Lung (tissue), 11 donors: ENCODE measurements at regions not wholly inside any gene's neighbourhood (a gene's known extent, or its start where the extent isn't known, plus 50 kb on each side); places are given as distances from the start of the nearest gene placed in this dataset.

ENCODE experiments used
- ATAC-seq: fragments of 200-7000 bp; cut with Tn5 transposase; one replicate; pipeline ENCODE4 v1.9.1; 2020; ENCODE audit warnings: moderate number of reproducible peaks; ENCODE audit not compliant: insufficient read depth, low FRiP score
- DNase-seq, 3 donors: peaks; one replicate each; pipeline ENCODE4 v3.0.0-alpha.2; 2013 to 2017
- H3K27ac ChIP-seq, 2 donors: one replicate each; pipeline ENCODE4 v1.5.1; 2013; ENCODE audit warnings: mild to moderate bottlenecking in 2 of 2, moderate library complexity in 2 of 2, control low read depth in 1 of 2, inconsistent platforms in 1 of 2, low read depth in 1 of 2, low read length in 1 of 2
- H3K27me3 ChIP-seq, 3 donors: one replicate each; pipeline ENCODE4 v1.5.1; 2013; ENCODE audit warnings: low read length in 2 of 3; ENCODE audit not compliant: control insufficient read depth in 3 of 3, insufficient read depth in 3 of 3
- H3K36me3 ChIP-seq, 4 donors: one replicate each; pipeline ENCODE4 v1.5.1; 2013; ENCODE audit warnings: low read length in 4 of 4, mild to moderate bottlenecking in 1 of 4, moderate library complexity in 1 of 4; ENCODE audit not compliant: control insufficient read depth in 4 of 4, insufficient read depth in 4 of 4
- H3K4me1 ChIP-seq, 5 donors: one replicate each; pipeline ENCODE4 v1.5.1; 2013; ENCODE audit warnings: low read length in 5 of 5, mild to moderate bottlenecking in 2 of 5, moderate library complexity in 1 of 5; ENCODE audit not compliant: control insufficient read depth in 5 of 5, insufficient read depth in 5 of 5
- H3K4me3 ChIP-seq: one replicate; pipeline ENCODE4 v1.5.1; 2013; ENCODE audit warnings: mild to moderate bottlenecking, control low read depth, moderate library complexity
- H3K9ac ChIP-seq, 2 donors: one replicate each; pipeline ENCODE4 v1.5.1; 2013; ENCODE audit warnings: low read length in 2 of 2, control low read depth in 1 of 2; ENCODE audit not compliant: insufficient read depth in 1 of 2
- H3K9me3 ChIP-seq, 4 donors: one replicate each; pipeline ENCODE4 v1.5.1; 2013; ENCODE audit warnings: low read length in 3 of 4, mild to moderate bottlenecking in 1 of 4, moderate library complexity in 1 of 4; ENCODE audit not compliant: control insufficient read depth in 4 of 4, insufficient read depth in 3 of 4
- CTCF ChIP-seq: IDR thresholded peaks from 2 replicates; pipeline ENCODE4 v1.5.1; 2012; ENCODE audit warnings: mild to moderate bottlenecking; ENCODE audit errors: control extremely low read depth, extremely low read depth
- WGBS, 2 donors: extraction: QIAGEN DNeasy Blood & Tissue Kit; methylation state at CpG; one replicate each; pipeline ENCODE4 v1.1.7; 2013; 5-methylcytosine and 5-hydroxymethylcytosine counted together
- donor health status: control.
- donor health status: control.
- donor health status: Bipolar disorder and iron deficiency.
- donor health status: healthy.
- donor health status: DM: yes; HTN: yes; CAD: no.

DNA sequence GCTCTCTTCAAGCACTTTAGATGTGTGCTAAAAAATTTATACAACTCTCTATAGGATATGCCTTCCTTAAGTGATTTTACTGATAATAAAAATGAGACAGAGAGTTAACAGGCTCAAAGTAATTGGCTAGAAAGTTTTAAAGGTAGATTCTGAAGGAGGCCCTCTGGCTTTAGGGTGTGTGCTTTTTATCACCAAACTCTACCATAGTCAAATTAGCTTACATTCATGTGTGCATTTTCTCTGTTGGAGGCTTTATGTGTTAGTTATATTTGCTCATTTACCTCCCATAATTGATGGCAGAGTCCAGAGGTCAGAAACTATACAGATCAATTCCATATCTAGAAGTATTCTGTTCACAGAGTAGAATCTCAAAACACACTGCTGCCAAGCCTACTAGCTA, 317.5 kb downstream of the JRKL start:
- Histone ChIP-seq H3K9me3 (no peaks in the 10 kb centered on the region), H3K27ac (no peak overlapping the region)

DNA sequence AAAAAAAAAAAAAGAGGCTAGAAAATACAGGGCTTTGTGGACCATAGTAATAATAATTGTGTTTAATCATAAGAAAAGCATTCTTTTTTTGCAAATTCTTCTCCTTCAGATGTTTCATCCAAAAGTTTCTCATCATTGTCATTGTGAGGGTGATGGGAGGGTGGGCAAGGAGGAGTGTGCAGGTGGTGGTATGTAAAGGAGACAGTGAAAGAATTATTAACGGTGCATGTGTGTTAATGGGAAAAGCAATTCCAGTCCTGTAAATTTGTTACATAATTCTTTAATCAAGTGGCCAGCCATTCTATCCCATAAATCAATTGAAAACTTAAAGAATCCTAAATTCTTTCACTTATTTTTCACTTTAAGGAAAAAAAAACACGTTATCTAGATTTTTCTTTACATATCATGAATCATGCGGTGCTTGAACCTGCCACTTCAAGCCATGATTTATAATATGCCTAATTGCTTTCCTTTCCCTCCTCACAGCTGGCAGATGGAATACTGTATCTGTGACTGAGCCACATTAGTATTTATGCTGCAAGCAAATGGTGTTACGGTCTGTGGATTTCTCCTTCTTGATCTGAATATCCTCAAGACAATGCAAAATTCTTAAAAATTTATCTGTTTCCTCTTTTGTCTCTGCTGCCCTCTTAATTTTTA, 318.5 kb downstream of the JRKL start:
- ATAC-seq: no peak
- TF ChIP-seq CTCF: no peak
- H3K4me3 ChIP-seq: no peak overlapping the region
- H3K9me3 ChIP-seq: no peaks in the 10 kb centered on the region
- H3K27ac ChIP-seq: no peak overlapping the region
- no peak overlapping the region for H3K9ac ChIP-seq
- no peaks in the 10 kb centered on the region for H3K27me3 ChIP-seq
- WGBS, 2 donors: 33 to 46% methylated on average over 4 of the region's 4 CpGs
- H3K4me1 ChIP-seq: no peaks in the 10 kb centered on the region
- no peaks in the 10 kb centered on the region for H3K36me3 ChIP-seq
- DNase-seq: peak in 1 of 3 donors; percentile 2

More for the DNA sequence above, 317.5 kb downstream of the JRKL start:
- Histone ChIP-seq H3K36me3 (no peaks in the 10 kb centered on the region), H3K27me3 (no peaks in the 10 kb centered on the region), H3K4me1 (no peaks in the 10 kb centered on the region), H3K4me3 (no peak overlapping the region), H3K9ac (no peak overlapping the region)
- ATAC-seq: no peak
- no peak for DNase-seq
- TF ChIP-seq CTCF: no peak

- ATAC-seq (no peak), DNase-seq (no peak)
- no peak overlapping the region for H3K4me3 ChIP-seq
- no peak overlapping the region for H3K9ac ChIP-seq
- no peak for TF ChIP-seq CTCF
- WGBS, 2 donors: 74 to 86% methylated on average over 2 of the region's 2 CpGs
- H3K4me1 ChIP-seq: no peaks in the 10 kb centered on the region
- H3K27ac ChIP-seq: no peak overlapping the region
- H3K27me3 ChIP-seq: no peaks in the 10 kb centered on the region
- H3K36me3 ChIP-seq: no peaks in the 10 kb centered on the region
- H3K9me3 ChIP-seq: no peaks in the 10 kb centered on the region
Measured at GRCh38 chr11:96713301-96713700, 323.5 kb downstream of the JRKL start.

- Histone ChIP-seq H3K9ac (no peak overlapping the region), H3K4me3 (no peak overlapping the region), H3K9me3 (no peaks in the 10 kb centered on the region), H3K27ac (no peak overlapping the region), H3K36me3 (no peaks in the 10 kb centered on the region), H3K4me1 (no peaks in the 10 kb centered on the region), H3K27me3 (no peaks in the 10 kb centered on the region)
- 92 to 94% methylated on average over 2 of the region's 2 CpGs for WGBS, 2 donors
- ATAC-seq: no peak
- no peak for DNase-seq
- no peak for TF ChIP-seq CTCF
Measured at GRCh38 chr11:96714689-96715088, 324.9 kb downstream of the JRKL start.
